MCF 10A (cell line): ENCODE measurements at regions not wholly inside any gene's neighbourhood (a gene's known extent, or its start where the extent isn't known, plus 50 kb on each side); places are given as distances from the start of the nearest gene placed in this dataset.

ENCODE experiments used
- BruUV-seq: library from RNA; stranded (reverse); fragments of 400-500 nt; replicated peaks from 2 replicates; lab custom pipeline; 2021; lab: Mats Ljungman, UMichigan
- CTCF ChIA-PET: fragments of 300-600 bp; sonication (Branson Sonifier 250); formaldehyde crosslinking; extraction: SDS; loops from one replicate; lab custom pipeline; 2021; ENCODE audit warnings: antibody characterized with exemption, inconsistent platforms; lab: Yijun Ruan, JAX
- POLR2A ChIA-PET: fragments of 300-600, 350-650 bp; sonication (Branson Sonifier 250); formaldehyde crosslinking; extraction: SDS; loops from one replicate; lab custom pipeline; 2020; ENCODE audit warnings: antibody characterized with exemption, inconsistent platforms; lab: Yijun Ruan, JAX
- DNase-seq: peaks from one replicate; pipeline ENCODE4 v3.0.0-alpha.2; 2018; ENCODE audit not compliant: unreplicated experiment
- H3K27ac Mint-ChIP-seq: one replicate; pipeline ENCODE4 v1.8.0; 2022; ENCODE audit warnings: mild to moderate bottlenecking, low read depth, mixed read lengths; ENCODE audit not compliant: unreplicated experiment
- H3K27me3 Mint-ChIP-seq: one replicate; pipeline ENCODE4 v1.8.0; 2022; ENCODE audit warnings: mixed read lengths; ENCODE audit not compliant: insufficient read depth, unreplicated experiment
- H3K36me3 Mint-ChIP-seq: one replicate; pipeline ENCODE4 v1.8.0; 2022; ENCODE audit warnings: mild to moderate bottlenecking, moderate library complexity, mixed read lengths; ENCODE audit not compliant: insufficient read depth, unreplicated experiment
- H3K4me1 Mint-ChIP-seq: one replicate; pipeline ENCODE4 v1.8.0; 2022; ENCODE audit warnings: mixed read lengths; ENCODE audit not compliant: insufficient read depth, unreplicated experiment
- H3K4me3 Mint-ChIP-seq: one replicate; pipeline ENCODE4 v1.8.0; 2022; ENCODE audit warnings: mild to moderate bottlenecking, moderate library complexity, mixed read lengths; ENCODE audit not compliant: unreplicated experiment
- H3K9me3 Mint-ChIP-seq: one replicate; pipeline ENCODE4 v1.8.0; 2022; ENCODE audit warnings: mixed read lengths; ENCODE audit not compliant: unreplicated experiment
- CTCF ChIP-seq: fragments of 200-600 bp; IDR thresholded peaks from one replicate; pipeline ENCODE4 v1.8.0; 2022; ENCODE audit warnings: antibody characterized with exemption, mild to moderate bottlenecking; ENCODE audit not compliant: unreplicated experiment
- intact Hi-C: fragments of 100-400 bp; cut with micrococcal nuclease; formaldehyde crosslinking; loops from 2 replicates; pipeline ENCODE4 v1.14.1; 2022

DNA sequence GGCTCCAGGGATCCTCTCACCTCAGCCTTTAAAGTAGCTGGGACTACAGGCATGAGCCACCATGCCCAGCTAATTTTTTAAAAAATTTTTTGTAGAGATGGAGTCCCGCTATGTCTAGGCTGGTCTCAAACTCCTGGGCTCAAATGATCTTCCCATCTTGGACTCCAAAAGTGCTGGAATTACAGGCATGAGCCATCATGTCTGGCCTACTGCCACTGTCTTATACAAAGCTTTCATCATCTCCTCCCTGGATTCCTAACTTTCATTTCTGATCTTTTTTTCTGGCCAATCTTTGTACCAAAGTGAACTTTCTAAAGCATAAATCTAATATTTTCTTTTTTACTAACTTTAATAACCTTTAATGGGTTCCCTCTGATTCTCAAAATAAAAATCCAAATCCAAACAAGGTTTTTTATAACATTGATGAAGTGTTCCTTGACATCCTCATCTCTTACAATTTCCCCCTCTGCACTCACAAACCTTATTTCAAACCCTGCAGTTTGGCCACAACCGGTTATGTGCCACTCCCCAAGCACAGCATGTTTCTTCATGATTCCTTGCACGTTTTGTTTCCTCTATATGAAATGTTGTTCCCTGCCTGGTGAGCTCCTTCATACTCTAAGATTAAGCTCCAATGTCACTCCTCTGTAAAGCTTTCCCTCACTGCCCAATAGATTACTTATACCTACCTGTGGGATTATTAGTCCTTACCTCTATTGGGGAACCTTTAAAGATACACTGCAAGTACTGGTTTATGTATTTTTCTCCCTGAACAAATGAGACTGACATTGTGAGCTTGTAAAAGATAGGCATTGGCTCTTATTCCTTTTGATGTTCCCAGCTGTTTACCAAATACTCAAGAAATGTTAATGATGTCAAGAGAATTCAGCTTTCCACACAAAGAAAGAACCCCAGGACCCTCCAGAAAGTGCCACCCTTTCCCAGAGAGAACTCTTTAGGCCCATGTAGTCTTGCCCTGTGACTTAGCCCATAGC, 101.7 kb downstream of the HOXA1 start:
- peaks cover 31% of the 10 kb centered on the region for H3K4me1 Mint-ChIP-seq
- ChIA-PET POLR2A (interaction anchor here (0.7 to 2.3 kb wide), 8 partner anchors 11 to 131 kb away, joined by 3 to 12 read pairs (median 4); partner anchors contain the start of gene SKAP2), CTCF (interaction anchor here (0.6 to 1.4 kb wide), 5 partner anchors 9 to 304 kb away, joined by 3 read pairs; no protein-coding TSS in a partner anchor)
- no peak for TF ChIP-seq CTCF
- H3K4me3 Mint-ChIP-seq, result peak overlapping the region; percentile 22
- peak; percentile 36 for DNase-seq
- no TSS peak for BruUV-seq
- intact Hi-C loops, result no loop called here
- H3K9me3 Mint-ChIP-seq, result no peaks in the 10 kb centered on the region
- H3K27ac Mint-ChIP-seq, result peak overlapping the region; percentile 87
- no peaks in the 10 kb centered on the region for H3K36me3 Mint-ChIP-seq
- no peaks in the 10 kb centered on the region for H3K27me3 Mint-ChIP-seq

DNA sequence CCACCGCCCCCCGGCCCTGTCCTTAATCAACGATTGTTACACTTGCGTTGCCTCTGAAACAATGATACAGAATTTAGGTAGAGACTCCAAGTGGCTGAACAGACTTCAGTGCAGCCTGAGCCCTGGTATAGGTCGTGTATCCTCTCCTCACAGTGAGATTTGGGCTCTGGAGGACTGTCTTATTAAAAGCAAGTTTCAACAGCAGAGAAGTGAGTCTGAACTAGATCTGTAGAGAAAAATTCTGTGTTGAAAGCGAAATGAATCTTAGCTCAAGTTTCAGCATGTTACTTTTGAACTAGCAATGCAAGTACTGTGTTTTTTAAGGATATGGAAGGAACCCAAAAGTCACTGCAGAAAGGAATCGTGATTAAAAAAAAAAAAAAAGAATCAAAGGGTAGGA, 103.1 kb downstream of the HOXA1 start:
- CTCF ChIA-PET, result no interaction called here
- H3K4me1 Mint-ChIP-seq, result peaks cover 31% of the 10 kb centered on the region
- H3K36me3 Mint-ChIP-seq, result no peaks in the 10 kb centered on the region
- H3K27ac Mint-ChIP-seq, result no peak overlapping the region
- intact Hi-C loops, result no loop called here
- no peaks in the 10 kb centered on the region for H3K9me3 Mint-ChIP-seq
- H3K27me3 Mint-ChIP-seq, result no peaks in the 10 kb centered on the region
- no TSS peak for BruUV-seq
- POLR2A ChIA-PET, result interaction anchor here (1.0 to 1.4 kb wide), 2 partner anchors 39 to 102 kb away, joined by 4 read pairs; no protein-coding TSS in a partner anchor
- H3K4me3 Mint-ChIP-seq, result no peak overlapping the region
- DNase-seq, result no peak
- TF ChIP-seq CTCF, result no peak

GRCh38 chr7:26991796-26992195, 104.0 kb downstream of the HOXA1 start:
- ChIA-PET POLR2A (interaction anchor here (1.0 to 1.4 kb wide), 2 partner anchors 18 to 103 kb away, joined by 3 to 4 read pairs; no protein-coding TSS in a partner anchor), CTCF (no interaction called here)
- Mint-ChIP-seq H3K36me3 (no peaks in the 10 kb centered on the region), H3K27me3 (no peaks in the 10 kb centered on the region), H3K27ac (no peak overlapping the region), H3K4me3 (no peak overlapping the region), H3K4me1 (peaks cover 31% of the 10 kb centered on the region), H3K9me3 (no peaks in the 10 kb centered on the region)
- TF ChIP-seq CTCF, result no peak
- intact Hi-C loops, result no loop called here
- BruUV-seq, result no TSS peak
- no peak for DNase-seq
